SK-N-SH (cell line): ENCODE measurements at regions not wholly inside any gene's neighbourhood (a gene's known extent, or its start where the extent isn't known, plus 50 kb on each side); places are given as distances from the start of the nearest gene placed in this dataset.

Experiments used
- CTCF ChIP-seq: fragments of 200-600 bp; sonication (generic); IDR thresholded peaks from 2 replicates; pipeline ENCODE4 v1.6.1; 2017; ENCODE audit warnings: antibody characterized with exemption, mild to moderate bottlenecking, moderate library complexity
- EP300 ChIP-seq, 2 experiments: IDR thresholded peaks; 2 replicates each; pipeline versions ENCODE4 v1.4.0 to v1.6.1; 2012; ENCODE audit warnings: borderline replicate concordance in 1 of 2, low read depth in 1 of 2, low read length in 1 of 2
- FOSL2 ChIP-seq: IDR thresholded peaks from 2 replicates; pipeline ENCODE4 v1.4.0; 2012; ENCODE audit warnings: low read depth, mild to moderate bottlenecking, moderate library complexity, borderline replicate concordance
- JUND ChIP-seq: IDR thresholded peaks from 2 replicates; pipeline ENCODE4 v1.4.0; 2012
- POLR2AphosphoS5 ChIP-seq: IDR thresholded peaks from 2 replicates; pipeline ENCODE4 v1.6.1; 2012; ENCODE audit warnings: low read depth, low read length
- RAD21 ChIP-seq: IDR thresholded peaks from 2 replicates; pipeline ENCODE4 v1.6.1; 2012; ENCODE audit warnings: mild to moderate bottlenecking, low read length
- SIN3A ChIP-seq: IDR thresholded peaks from 2 replicates; pipeline ENCODE4 v1.6.1; 2012; ENCODE audit warnings: low read depth, mild to moderate bottlenecking, low read length, moderate library complexity, borderline replicate concordance
- TAF1 ChIP-seq: IDR thresholded peaks from 2 replicates; pipeline ENCODE4 v1.6.1; 2012; ENCODE audit warnings: low read depth, mild to moderate bottlenecking, low read length, moderate library complexity, borderline replicate concordance

GRCh38 chr6:164010441-164011103 is 596.1 kb downstream of the QKI start:
- no peak for TF ChIP-seq POLR2AphosphoS5
- TF ChIP-seq EP300 (IDR thresholded peaks at IDR 0.05; ENCODE audit: borderline replicate concordance in 1 of 2, low read depth in 1 of 2, low read length in 1 of 2) = no peak
- no peak for TF ChIP-seq RAD21
- TF ChIP-seq TAF1 = no peak
- TF ChIP-seq CTCF = no peak
- TF ChIP-seq JUND = no peak
- no peak for TF ChIP-seq SIN3A
- TF ChIP-seq FOSL2 = no peak
